ENCODE measurements at regions not wholly inside any gene's neighbourhood (a gene's known extent, or its start where the extent isn't known, plus 50 kb on each side); places are given as distances from the start of the nearest gene placed in this dataset.

DNA sequence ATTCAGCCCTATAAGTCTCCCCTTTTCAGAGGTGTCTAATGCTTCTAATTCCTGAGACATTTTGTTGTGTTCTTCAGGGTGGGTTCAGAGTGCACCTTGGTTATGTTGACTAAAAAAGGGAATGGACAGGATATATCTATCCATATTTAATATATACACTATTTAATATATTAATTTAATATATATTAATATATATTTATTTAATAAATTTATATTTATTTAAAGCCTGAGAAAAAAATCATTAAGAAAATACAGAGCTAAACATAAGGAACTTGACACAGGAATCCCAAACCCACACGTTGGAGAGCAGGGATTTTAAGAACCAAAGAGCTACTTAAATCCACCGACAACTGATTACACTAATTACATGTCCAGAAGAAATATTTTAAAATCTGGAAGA lies 674.2 kb upstream of the KIRREL3 start:
- H3K4me3 Mint-ChIP-seq, result no peak overlapping the region
- H3K4me1 Mint-ChIP-seq (ENCODE audit: low read depth), result no peaks in the 10 kb centered on the region
- no peaks in the 10 kb centered on the region for H3K27me3 Mint-ChIP-seq (ENCODE audit: low read depth)
- ATAC-seq, result no peak
- no peaks in the 10 kb centered on the region for H3K9me3 Mint-ChIP-seq
- H3K36me3 Mint-ChIP-seq (ENCODE audit: insufficient read depth), result no peaks in the 10 kb centered on the region
- no peak for DNase-seq

DNA sequence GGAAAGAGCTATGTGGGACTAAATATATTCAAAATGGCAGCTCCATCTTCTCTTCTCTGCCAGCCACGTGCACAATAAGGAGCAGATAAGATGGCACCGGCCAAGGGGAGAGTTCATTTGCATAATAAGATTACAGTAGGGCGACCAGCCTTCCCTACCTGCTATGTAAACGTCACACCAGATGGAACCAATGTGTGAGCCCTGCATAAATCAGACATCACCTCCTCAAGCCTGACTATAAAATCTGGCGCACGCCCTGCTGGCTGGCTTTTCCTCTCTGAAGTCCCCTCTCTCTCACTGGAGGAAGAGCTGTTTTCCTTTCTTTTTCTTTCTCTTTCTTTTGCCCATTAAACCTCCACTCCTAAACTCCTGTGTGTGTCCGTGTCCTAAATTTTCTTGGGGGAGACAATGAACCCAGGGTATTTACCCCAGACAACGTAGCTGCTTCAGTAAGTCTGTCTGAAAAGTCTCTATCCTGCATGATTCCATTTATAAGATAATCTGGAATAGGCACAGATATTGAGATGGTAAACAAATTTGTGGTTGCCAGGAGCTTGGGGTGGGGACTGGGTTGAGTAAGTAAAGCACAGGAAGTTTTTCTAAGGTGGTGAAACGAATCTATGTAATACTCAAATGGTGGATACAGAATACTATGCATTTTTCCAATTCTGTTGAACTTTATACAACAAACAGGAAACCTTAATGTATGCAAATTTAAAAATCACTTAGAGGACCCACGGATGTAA lies 670.0 kb upstream of the KIRREL3 start:
- Mint-ChIP-seq H3K9me3 (peaks cover 2% of the 10 kb centered on the region), H3K4me1 (ENCODE audit: low read depth) (no peaks in the 10 kb centered on the region), H3K36me3 (ENCODE audit: insufficient read depth) (no peaks in the 10 kb centered on the region), H3K27me3 (ENCODE audit: low read depth) (peaks cover 1% of the 10 kb centered on the region), H3K4me3 (no peak overlapping the region)
- no peak for ATAC-seq
- DNase-seq, result no peak

DNA sequence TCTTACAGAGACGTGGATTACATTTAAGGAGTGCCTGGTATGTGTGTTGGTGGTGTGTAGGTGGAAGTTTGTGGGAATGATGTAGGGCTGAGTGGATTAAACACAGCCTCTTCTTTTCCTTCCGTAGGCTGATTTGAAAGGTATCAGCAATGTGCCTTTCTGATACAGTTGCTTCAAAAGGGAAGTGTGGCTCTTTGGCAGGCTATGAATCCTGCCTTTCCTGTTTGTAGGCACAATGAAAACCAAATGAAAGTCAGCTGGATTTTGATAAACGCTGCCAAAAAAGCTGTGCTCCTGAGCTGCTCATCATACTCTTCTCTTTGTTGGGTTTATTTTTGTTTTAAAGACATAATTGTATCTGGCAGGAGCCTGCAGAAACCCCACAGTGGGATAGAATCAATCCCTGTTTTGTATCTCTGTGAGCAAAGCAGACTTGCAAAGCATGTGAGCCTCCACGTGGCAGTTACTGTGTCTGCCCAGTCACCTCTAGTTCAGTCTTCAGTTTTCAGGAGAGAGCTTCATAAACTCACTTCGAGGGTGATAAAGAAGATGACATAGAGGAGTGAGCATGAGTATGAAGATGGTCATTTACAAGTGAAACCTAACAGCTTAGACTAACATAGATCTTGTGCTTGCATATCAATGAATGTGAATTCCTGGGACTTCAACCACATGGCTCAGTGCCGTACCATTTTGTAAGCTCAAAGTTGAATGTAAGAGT lies 655.7 kb upstream of the KIRREL3 start:
- no peak for DNase-seq
- Mint-ChIP-seq H3K27me3 (ENCODE audit: low read depth) (no peaks in the 10 kb centered on the region), H3K9me3 (no peaks in the 10 kb centered on the region), H3K36me3 (ENCODE audit: insufficient read depth) (no peaks in the 10 kb centered on the region), H3K4me1 (ENCODE audit: low read depth) (no peaks in the 10 kb centered on the region), H3K4me3 (no peak overlapping the region)
- no peak for ATAC-seq

DNA sequence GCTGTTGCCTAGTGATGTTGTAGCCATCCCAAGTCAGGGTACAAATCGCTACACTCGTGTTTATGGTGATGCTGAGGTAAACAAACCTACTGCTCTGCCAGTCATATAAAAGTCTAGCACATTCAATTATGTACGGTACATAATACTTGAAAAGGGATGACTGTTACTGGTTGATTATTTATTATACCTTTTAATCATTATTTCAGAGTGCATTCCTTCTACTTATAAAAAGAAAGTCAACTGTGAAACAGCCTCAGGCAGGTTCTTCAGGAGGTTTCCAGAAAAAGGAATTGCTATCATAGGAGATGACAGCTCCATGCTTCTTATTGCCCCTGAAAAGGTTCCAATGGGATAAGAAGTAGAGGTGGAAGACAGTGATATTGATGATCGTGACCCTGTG lies 652.5 kb upstream of the KIRREL3 start:
- Mint-ChIP-seq H3K4me1 (ENCODE audit: low read depth) (no peaks in the 10 kb centered on the region), H3K4me3 (no peak overlapping the region), H3K9me3 (no peaks in the 10 kb centered on the region), H3K27me3 (ENCODE audit: low read depth) (no peaks in the 10 kb centered on the region), H3K36me3 (ENCODE audit: insufficient read depth) (no peaks in the 10 kb centered on the region)
- ATAC-seq (no peak), DNase-seq (no peak)

DNA sequence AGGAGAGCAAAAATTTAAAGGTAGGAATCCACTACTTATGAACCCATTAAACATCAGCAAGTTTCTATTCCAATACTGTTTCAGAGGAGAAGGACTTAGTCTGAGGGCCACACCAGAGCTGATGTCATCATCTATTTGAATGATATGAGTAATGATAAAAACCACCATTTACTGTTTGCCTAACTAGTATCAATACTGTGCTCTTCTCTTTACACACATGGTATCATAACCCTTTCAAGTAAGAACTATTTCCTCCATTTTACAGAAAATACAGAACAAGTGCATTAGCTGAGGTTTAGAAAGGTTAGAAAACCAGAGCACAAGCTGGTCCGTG lies 651.3 kb upstream of the KIRREL3 start:
- DNase-seq, result no peak
- ATAC-seq, result no peak
- no peaks in the 10 kb centered on the region for H3K36me3 Mint-ChIP-seq (ENCODE audit: insufficient read depth)
- H3K4me1 Mint-ChIP-seq (ENCODE audit: low read depth), result no peaks in the 10 kb centered on the region
- no peaks in the 10 kb centered on the region for H3K9me3 Mint-ChIP-seq
- no peaks in the 10 kb centered on the region for H3K27me3 Mint-ChIP-seq (ENCODE audit: low read depth)
- H3K4me3 Mint-ChIP-seq, result no peak overlapping the region

DNA sequence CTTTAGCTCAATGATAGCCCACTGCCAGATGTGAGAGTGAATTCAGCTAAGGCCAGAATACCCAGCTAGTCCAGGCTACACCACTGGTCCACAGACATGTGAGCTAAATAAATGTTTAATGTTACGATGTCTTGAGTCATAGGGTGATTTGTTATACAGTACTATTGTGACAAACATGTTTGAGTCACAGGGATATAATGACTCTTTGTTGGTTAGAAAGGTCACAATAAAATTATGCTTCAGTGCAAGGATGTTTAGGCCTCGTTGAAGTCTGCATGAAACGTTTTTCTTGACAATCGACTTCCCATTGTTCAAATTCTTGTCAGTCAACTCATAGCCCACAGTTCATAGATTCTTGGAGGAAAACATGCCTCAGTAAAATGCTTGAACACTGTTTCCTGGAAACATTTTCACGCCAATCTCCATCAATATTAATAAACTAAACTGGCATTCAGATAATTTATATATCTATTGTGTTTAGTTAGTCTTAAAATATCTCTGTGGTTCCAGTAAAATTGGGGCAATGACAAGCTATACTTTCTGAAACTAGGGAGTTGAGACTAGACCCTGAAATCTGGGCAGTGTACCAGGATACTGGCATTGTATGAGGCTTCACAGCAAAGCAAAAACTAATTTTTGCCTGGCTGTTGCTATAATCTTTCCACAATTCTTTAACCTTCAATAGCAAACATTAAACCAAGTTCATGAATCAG lies 650.8 kb upstream of the KIRREL3 start:
- Mint-ChIP-seq H3K4me1 (ENCODE audit: low read depth) (no peaks in the 10 kb centered on the region), H3K27me3 (ENCODE audit: low read depth) (no peaks in the 10 kb centered on the region), H3K4me3 (no peak overlapping the region), H3K9me3 (no peaks in the 10 kb centered on the region), H3K36me3 (ENCODE audit: insufficient read depth) (no peaks in the 10 kb centered on the region)
- ATAC-seq (no peak), DNase-seq (no peak)

DNA sequence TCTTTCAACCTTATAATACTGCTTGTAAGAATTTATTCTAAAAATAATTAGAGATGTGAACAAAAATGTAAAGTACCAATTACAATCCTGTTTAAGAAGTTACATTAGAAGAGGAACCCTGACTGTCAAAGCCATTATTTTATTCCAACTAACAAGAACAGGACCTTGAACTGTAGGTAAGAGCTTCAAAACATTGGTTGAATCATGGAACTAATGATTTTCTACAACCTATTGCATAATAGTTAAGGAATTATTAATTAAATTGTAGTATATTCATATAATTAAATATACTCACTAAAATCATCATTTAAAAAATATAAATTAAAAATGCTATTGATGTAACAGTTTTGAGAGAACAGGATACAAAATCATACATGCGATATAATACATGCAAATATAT lies 649.4 kb upstream of the KIRREL3 start:
- H3K4me1 Mint-ChIP-seq (ENCODE audit: low read depth), result no peaks in the 10 kb centered on the region
- H3K27me3 Mint-ChIP-seq (ENCODE audit: low read depth), result no peaks in the 10 kb centered on the region
- H3K36me3 Mint-ChIP-seq (ENCODE audit: insufficient read depth), result no peaks in the 10 kb centered on the region
- no peaks in the 10 kb centered on the region for H3K9me3 Mint-ChIP-seq
- DNase-seq (no peak), ATAC-seq (no peak)
- no peak overlapping the region for H3K4me3 Mint-ChIP-seq

DNA sequence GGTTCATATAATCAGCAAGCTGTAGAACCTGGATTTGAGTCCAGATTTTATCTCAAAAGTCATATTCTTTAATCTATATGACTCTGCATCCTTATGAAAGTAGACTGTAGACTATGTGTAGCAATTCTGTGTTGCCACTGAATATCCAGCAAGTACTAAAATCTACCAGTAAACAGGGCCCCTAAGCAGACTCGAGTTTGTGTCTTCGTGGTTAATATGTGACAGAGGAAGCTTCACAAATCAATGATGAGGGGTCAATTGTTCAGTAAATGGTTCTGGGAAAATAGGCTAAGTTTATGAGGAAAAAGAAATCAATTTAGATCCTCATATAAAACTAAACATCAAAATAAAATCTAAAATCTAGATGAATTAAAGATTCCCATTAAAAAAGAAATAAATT lies 648.5 kb upstream of the KIRREL3 start:
- no peak for DNase-seq
- ATAC-seq, result no peak
- Mint-ChIP-seq H3K27me3 (ENCODE audit: low read depth) (no peaks in the 10 kb centered on the region), H3K4me3 (no peak overlapping the region), H3K4me1 (ENCODE audit: low read depth) (no peaks in the 10 kb centered on the region), H3K36me3 (ENCODE audit: insufficient read depth) (no peaks in the 10 kb centered on the region), H3K9me3 (no peaks in the 10 kb centered on the region)

DNA sequence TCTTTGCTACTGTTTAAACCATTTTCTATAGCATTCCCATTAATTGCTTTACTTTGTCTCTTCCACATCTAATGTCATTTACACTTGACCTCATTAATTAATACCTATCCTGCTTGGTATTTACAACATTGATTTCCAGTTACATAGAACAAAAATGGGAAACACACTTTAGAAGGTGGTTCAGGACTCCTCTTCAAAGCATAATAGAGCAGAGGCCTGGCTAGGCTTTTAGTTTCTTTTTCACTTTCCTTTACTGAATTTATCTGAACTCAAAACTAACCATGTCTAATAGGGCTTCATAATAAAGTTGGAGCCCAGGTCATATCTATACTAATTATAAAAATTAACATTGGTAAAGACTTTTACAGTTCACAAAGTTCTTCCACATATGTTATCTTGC lies 648.0 kb upstream of the KIRREL3 start:
- Mint-ChIP-seq H3K36me3 (ENCODE audit: insufficient read depth) (no peaks in the 10 kb centered on the region), H3K9me3 (no peaks in the 10 kb centered on the region), H3K4me1 (ENCODE audit: low read depth) (no peaks in the 10 kb centered on the region), H3K4me3 (no peak overlapping the region), H3K27me3 (ENCODE audit: low read depth) (no peaks in the 10 kb centered on the region)
- no peak for DNase-seq
- no peak for ATAC-seq

DNA sequence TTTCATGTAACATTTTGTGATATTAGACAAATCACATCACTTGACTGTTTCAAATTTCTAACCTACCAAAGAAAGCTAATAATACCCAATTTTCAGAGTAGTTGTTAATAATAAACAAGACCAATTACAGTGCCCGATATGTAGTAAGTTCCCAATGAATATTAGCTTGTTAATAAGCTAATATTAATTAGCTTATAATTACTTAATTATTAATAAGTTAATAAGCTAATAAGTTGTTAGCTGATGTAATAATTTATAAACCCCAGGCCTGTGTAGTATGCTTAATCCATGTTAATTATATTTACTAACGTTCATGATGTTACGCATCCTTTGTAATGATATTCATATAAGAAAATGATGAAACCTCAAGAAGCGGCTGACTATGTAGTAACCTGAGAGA lies 643.8 kb upstream of the KIRREL3 start:
- Mint-ChIP-seq H3K9me3 (no peaks in the 10 kb centered on the region), H3K36me3 (ENCODE audit: insufficient read depth) (no peaks in the 10 kb centered on the region)

DNA sequence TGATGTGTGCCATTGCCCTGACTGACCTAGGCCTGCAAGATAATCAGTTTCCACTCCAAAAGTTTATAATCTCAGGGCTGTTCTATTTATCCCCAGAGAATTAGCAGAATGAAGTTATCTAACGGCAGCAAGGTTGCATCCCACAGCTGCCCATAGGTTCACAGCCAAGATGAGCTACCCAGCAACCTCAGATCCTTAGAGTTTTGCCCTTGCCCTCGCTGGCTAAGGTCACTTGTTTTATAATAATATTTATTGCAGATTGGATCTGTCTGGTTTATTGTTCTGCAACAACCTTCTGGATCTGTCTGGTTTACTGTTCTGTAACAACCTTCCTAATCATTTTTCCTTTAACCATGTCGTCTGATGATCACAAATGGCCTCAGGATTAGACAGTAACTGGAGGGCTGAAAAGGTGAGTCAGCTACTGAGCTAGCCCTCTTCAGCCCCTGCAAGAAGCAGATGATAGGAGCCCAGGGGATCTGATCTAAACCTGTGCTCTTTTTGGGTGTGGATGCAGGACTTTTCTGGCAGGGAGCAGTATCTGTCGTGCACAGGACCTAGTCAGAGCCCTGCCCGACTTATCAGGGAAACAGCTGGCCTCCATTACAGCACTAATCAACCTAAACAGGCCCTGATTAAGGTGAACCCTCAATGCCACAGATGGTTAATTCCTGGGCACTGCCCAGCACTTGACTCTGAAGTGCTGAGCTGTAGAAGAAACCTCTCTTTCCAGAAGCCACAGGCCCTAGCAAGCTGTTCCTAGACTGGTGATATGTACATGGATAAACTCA lies 642.9 kb upstream of the KIRREL3 start:
- DNase-seq (no peak), ATAC-seq (no peak)
- no peaks in the 10 kb centered on the region for H3K36me3 Mint-ChIP-seq (ENCODE audit: insufficient read depth)
- no peaks in the 10 kb centered on the region for H3K4me1 Mint-ChIP-seq (ENCODE audit: low read depth)
- H3K27me3 Mint-ChIP-seq (ENCODE audit: low read depth), result no peaks in the 10 kb centered on the region
- no peaks in the 10 kb centered on the region for H3K9me3 Mint-ChIP-seq
- H3K4me3 Mint-ChIP-seq, result no peak overlapping the region

More for the DNA sequence above, 643.8 kb upstream of the KIRREL3 start:
- Mint-ChIP-seq H3K4me3 (no peak overlapping the region), H3K27me3 (ENCODE audit: low read depth) (no peaks in the 10 kb centered on the region), H3K4me1 (ENCODE audit: low read depth) (no peaks in the 10 kb centered on the region)
- DNase-seq (no peak), ATAC-seq (no peak)

DNA sequence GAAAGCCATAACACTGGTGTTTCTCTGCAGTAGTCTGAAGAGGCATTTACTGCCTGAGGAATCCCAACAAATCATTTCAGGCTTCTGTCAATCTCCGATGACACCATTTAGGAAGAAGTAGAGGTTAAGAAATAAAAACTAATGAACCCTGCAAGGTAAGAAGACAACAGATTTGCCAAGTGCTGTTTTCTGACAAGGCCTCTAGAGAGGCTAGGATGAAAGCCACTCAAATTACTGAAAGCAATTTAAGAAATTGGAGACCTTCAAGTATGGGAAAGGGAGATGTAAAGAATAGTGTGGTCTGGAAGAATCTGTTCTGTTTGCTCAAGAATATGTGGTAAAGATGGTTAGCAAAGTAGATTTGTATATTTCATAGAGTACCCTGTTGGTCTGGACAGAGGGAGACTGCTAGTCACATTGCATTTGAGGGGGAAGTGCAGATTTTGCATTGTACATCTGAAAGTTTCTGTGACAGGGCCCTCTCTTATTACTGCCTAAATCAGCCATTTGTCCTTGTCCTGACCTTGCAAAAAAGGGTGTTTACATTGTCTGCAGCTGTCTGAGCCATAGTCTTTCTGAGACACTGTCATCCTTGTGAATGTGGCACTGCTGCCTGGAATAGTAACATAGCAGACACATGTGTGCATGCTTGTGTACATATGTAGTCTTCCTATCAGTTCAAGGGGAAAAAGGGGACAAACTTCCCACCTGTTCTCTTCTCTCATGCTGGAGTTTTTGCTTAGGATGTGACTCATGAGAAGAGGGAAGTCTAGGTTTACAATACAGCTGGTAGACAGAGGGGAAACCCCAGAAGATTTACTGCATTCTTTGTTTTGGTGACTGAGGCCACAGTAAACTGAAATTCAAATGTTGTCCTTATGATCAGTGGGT lies 640.2 kb upstream of the KIRREL3 start:
- Mint-ChIP-seq H3K27me3 (ENCODE audit: low read depth) (no peaks in the 10 kb centered on the region), H3K9me3 (no peaks in the 10 kb centered on the region), H3K36me3 (ENCODE audit: insufficient read depth) (no peaks in the 10 kb centered on the region), H3K4me1 (ENCODE audit: low read depth) (no peaks in the 10 kb centered on the region), H3K4me3 (no peak overlapping the region)
- DNase-seq, result no peak
- no peak for ATAC-seq

DNA sequence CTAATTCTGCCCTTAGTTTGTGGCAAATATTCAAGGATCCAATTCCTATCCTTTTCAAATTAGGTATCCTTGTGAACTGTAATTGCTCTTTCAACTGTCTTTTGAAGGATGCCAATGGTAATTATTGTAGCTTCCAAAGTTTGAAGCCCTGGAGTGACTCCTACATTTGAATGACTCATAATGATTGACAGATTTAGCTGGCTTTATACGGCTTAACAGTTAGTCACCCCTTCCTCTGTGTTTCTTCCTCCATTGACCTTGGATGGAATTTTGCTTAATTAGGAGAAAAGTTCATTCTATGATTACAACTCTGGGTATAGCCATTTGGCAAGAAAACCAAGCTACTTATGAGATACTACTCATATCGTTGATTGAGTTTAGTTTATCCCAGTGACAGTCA lies 639.3 kb upstream of the KIRREL3 start:
- Mint-ChIP-seq H3K4me3 (no peak overlapping the region), H3K4me1 (ENCODE audit: low read depth) (no peaks in the 10 kb centered on the region), H3K9me3 (no peaks in the 10 kb centered on the region), H3K36me3 (ENCODE audit: insufficient read depth) (no peaks in the 10 kb centered on the region), H3K27me3 (ENCODE audit: low read depth) (no peaks in the 10 kb centered on the region)
- ATAC-seq, result no peak
- DNase-seq, result no peak
